LHCN-M2 (cell line): ENCODE measurements at regions not wholly inside any gene's neighbourhood (a gene's known extent, or its start where the extent isn't known, plus 50 kb on each side); places are given as distances from the start of the nearest gene placed in this dataset.

Experiments
- DNase-seq: peaks from one replicate; pipeline ENCODE4 v3.0.0-alpha.2; 2012; ENCODE audit warnings: low read depth

DNA sequence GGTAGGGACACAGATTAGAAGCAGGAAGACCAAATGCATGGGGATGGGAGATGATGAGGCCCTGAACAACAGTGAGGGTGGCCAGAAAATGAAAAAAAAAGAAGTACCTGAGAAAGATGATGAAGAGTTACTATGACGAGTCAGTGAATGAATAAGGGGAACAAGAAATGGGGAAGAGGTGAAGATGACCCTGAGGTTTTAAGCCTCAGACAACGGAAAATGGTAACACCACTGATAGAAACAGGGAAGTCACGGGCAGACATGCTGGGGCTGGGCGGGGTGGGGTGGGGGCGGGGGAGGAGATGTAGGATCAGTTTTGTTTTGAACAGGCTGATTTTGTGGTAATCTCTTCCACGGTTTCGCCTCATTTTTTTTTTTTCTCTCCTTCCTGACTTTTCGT is 205.1 kb upstream of the CADM1 start:
- DNase-seq = no peak

- DNase-seq = peak; percentile 3
Measured at GRCh38 chr11:115707180-115707905, 203.1 kb upstream of the CADM1 start.

DNA sequence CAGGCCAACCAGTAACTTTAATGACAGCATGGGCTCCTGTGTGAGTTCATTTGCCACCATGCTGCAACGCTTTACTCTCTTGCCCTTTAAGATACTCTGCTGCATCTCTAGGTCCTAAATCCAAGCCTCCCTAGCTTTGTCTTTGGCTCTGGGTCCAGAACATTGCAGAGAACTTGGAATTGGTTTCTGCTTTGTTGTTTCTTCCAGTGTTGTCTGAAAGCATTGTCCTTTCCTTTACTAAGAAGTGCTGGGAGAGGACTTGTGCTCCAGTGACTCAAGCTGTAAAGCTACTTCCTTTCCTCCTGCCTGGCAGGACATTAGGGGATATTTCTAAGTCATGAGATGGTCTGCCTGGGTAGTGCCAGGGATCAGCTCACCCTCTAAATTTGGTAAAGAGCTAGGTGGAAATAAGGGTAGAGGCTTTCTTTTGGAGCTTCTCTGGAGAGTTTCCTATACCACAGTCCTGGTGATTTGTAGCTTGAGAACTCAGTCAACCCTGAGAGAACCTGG is 202.5 kb upstream of the CADM1 start:
- DNase-seq = no peak

DNA sequence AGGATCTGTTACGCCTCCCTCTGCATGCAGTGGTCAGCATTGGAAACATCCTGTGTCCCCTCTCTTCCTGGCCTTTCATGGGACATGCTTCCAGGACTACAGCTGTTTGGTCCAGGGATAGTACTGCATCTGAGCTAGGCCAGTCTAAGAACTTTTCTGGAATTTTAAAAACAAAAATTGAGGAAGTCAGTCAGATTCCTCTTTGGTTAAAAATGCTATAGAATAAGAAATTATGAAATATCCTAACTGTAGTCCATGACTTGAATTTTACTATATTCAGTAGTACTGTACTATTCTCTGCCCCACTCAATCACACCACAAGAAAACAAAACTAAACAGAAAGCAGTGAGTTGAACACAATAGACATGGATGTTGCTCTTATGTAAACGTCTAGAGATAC is 201.0 kb upstream of the CADM1 start:
- no peak for DNase-seq

GRCh38 chr11:115700981-115701875 is 197.0 kb upstream of the CADM1 start:
- no peak for DNase-seq

GRCh38 chr11:115700496-115700895 is 196.3 kb upstream of the CADM1 start:
- no peak for DNase-seq

DNA sequence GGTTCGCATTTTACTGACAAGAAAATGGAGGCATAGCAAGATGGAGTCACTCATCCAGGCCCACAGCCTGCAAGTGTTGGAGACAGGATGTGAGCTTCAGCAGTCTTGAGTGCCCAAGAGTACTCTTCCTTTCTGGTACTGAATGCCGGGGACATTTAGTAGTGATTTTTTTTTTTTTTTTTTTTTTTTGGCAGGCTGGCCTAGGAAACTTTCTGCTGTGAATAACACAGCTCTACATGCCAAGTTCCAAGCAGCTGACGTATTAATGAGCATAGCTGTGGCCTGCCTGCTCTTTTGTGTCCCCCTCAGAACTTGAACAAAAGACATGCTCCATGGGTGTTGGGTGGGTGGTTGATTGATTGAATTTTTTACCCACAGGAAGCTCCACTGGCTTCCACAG is 195.5 kb upstream of the CADM1 start:
- no peak for DNase-seq

DNA sequence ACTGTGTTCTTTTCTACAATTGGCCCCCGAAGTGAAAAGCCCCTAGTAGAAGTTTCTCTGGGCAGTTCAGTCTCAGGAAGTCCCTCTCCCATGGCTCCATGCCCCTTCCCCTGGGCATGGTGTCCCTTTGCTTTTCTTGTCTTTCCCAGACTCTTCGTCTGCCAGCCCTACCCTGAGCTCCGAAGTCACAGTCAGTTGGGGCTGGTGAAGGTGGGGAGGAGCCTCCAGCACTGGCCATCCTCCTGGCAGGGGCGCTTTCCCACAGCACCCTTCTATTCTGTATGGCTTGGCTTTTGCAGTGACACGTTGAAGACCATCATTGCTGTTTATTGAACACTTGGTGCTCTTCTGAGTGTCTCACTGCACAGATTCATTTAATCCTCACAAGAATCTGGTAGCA is 195.1 kb upstream of the CADM1 start:
- DNase-seq = no peak

- DNase-seq = no peak
Measured at GRCh38 chr11:115698243-115698642, 194.0 kb upstream of the CADM1 start.

GRCh38 chr11:115696563-115696962 is 192.3 kb upstream of the CADM1 start:
- DNase-seq = no peak

DNA sequence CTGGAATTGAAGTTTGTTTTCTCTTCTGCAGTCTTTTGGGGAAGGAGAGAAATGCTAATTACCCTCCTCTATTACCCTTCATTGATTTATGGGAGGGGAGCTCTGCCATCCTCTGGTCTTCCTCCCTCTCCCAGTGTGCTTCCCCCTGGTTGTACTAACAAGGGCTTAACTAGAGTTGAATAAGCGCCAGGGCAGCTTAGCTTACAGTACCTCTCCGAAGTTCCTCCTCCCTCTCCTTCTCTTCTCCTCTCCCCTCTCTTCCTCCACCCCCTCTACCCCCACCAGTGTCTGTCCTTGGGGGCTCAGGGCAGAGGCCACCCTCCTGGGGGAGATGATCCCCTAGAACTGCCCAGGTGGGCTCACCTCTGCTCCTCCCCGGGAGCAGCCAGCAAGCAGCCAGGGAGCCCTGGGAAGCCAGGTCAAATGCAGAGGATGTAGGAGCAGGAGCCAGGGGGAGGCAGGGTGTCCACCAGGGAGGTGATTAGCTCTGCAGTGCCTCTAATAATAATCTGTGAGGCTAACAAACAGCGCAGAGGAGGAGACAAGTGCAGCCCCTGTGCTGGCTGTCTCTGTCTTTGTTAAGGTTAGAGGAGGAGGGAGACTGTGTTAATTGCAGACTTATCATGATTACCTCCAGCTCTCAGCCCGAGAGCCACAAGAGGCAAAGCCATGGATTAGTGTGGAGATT is 191.6 kb upstream of the CADM1 start:
- DNase-seq = no peak

DNA sequence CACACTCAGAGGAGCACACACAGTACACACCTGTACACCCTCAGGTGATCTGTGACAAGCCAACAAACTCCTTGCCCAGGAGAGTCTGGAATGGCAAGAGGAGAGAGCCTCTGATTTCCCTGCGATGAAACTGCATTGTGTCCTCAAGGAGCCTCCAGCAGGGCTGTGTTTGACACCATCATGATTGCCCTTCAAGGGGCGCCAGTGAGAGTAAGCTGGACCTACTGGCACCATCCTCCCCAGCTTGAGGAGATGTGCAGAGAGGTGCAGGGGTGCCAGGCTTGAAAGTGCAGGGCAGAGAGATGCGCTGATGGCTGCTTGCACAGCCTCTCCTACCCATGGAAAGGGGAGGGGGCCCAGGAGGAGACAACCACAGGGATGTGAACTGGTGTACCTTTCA is 188.8 kb upstream of the CADM1 start:
- no peak for DNase-seq

DNA sequence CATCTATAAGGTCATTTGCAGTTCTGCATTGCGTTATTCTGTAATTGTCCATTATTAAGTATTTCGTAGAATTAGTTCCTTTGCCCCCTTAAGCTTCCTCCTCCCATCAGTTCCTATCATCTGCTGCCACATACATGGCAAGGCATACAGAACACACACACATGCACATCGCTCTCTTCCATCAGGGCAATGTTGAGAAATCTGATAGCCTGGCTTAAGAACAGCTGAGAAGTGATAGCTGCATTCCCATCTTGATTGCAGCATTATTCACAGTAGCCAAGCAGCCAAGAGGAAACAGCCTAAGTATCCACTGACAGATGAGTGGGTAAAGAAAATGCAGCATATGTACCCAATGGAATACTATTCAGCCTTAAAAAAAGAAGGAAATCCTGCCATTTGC is 186.8 kb upstream of the CADM1 start:
- DNase-seq = peak; percentile 1

DNA sequence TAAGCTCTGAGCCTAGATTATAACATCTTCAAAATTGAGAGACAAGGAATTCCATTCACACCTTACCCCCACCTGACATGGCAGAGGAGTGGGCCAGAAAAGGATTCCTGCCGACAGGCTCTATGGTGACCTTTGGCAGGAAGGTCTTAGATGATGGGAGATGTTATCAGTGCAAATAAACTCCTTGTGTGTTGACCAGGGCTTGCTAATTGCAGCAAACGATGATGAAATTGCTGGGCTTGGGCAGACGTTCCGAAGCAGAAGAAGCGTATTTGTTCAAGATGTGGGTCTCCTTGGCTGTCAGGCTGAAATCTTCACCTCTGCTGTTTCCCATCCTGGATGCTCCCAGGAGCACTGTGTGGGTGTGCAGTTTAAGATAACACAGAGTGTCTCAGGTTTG is 183.7 kb upstream of the CADM1 start:
- no peak for DNase-seq

GRCh38 chr11:115684699-115685098 is 180.5 kb upstream of the CADM1 start:
- no peak for DNase-seq

DNA sequence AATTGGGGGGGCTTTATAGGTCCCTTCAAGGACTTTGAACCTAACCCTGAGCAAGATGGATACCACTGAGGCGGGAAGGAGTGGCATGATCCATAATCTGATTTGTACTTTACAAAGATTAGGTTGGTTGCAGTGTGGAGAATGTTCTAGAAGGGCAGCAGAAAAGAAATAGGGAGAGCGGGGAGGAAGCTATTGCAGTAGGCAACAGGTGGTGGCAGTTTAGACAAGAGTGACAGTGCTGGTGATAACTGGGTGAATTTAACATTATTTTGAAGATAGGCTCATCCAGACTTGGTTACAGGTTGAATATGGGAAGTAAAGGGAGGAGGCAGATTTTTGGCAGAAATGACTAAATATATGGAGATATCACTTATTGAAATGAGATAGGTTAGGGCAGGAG is 179.9 kb upstream of the CADM1 start:
- no peak for DNase-seq

DNA sequence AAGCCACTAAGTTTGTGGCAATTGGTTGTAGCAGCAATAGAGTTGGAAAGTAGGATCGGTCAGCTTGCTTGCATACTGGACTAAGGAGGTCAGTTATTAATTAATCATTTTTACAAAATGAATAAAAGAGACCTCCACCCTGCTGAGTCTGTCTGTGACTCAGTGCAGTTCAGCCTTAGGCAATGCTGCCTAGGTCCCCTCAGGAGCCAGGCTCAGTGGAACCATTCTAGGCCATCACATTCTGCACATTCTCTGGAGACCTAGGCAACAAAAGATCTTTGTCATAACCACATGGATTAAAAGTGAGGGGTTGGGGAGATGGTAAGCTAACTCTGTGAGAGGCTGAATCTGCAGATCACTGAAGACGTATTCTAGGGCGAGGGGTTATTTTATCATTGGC is 178.7 kb upstream of the CADM1 start:
- no peak for DNase-seq

DNA sequence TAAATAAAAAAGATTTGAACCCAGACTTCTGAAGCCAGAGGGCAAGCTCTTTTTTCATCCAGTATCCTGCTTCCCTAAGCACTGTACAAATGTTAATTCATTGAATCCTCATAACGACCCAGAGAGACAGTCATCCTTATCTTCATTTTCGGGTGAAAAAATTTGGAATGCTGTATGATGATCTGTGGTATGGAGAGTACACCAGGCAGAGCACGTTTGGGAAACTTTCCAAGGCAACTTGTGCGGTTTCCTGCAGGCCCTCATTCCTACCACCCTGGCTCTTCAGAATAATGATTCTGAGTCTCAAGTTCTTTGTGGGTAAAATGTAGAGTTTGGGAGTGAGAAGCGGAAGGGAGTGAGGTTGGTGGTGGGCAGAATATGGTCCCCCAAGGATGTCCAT is 177.9 kb upstream of the CADM1 start:
- DNase-seq = no peak

- no peak for DNase-seq
Measured at GRCh38 chr11:115679945-115680344, 175.7 kb upstream of the CADM1 start.

GRCh38 chr11:115678942-115679341 is 174.7 kb upstream of the CADM1 start:
- no peak for DNase-seq

DNA sequence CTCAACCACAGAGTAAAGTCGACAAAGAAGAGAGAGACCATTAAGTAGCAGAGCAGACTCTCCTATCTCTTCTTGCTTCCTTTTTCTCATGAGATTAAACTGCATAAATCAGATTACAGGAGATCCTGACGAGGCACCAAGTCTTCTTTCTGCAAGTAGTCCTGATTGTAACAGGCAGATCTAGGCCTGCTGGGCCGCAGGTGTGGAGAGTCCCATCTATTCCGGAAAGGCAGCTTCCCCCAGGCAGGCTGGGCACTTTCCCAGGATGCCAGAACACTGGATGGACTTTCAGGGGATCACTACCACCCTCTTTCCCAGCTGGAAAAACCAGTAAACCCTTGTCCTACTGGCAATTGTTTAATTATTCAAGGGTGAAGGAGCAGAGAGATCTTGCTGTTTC is 173.0 kb upstream of the CADM1 start:
- DNase-seq = no peak

- DNase-seq = peak; percentile 43
Measured at GRCh38 chr11:115676768-115677167, 172.6 kb upstream of the CADM1 start.
